Stomach (tissue), 8 donors: ENCODE measurements at regions not wholly inside any gene's neighbourhood (a gene's known extent, or its start where the extent isn't known, plus 50 kb on each side); places are given as distances from the start of the nearest gene placed in this dataset.

Experiments used
- DNase-seq, 2 donors: peaks; one replicate each; pipeline versions ENCODE4 v3.0.0 to v3.0.0-alpha.2; 2013 to 2019
- H3K27ac ChIP-seq, 5 donors: fragments of 200-600 bp in 4 of 5; sonication (generic) in 4 of 5; one replicate each; pipeline ENCODE4 v1.5.1; 2013 to 2019; ENCODE audit warnings: mild to moderate bottlenecking in 1 of 5, moderate library complexity in 1 of 5
- H3K27me3 ChIP-seq, 3 donors: fragments of 200-600 bp; sonication (generic); one replicate each; pipeline ENCODE4 v1.5.1; 2017 to 2019; ENCODE audit warnings: mixed run types in 1 of 3
- H3K36me3 ChIP-seq, 4 donors: fragments of 200-600 bp; sonication (generic); 1 replicate in 3 of 4; 2 replicates in 1 of 4; pipeline ENCODE4 v1.5.1; 2016 to 2019
- H3K4me1 ChIP-seq, 4 donors: fragments of 200-600 bp; sonication (generic); one replicate each; pipeline ENCODE4 v1.5.1; 2016 to 2019
- H3K4me3 ChIP-seq, 4 donors: fragments of 200-600 bp; sonication (generic) in 3 of 4; one replicate each; pipeline ENCODE4 v1.5.1; 2016 to 2019; ENCODE audit warnings: mild to moderate bottlenecking in 1 of 4
- H3K9me3 ChIP-seq, 4 donors: fragments of 200-600 bp; sonication (generic); one replicate each; pipeline ENCODE4 v1.5.1; 2016 to 2019
- CTCF ChIP-seq, 7 experiments: fragments of 450-650 bp in 4 of 7; fragments of 200-600 bp in 3 of 7; sonication (generic) in 3 of 7; IDR thresholded peaks; one replicate each; pipeline ENCODE4 v1.5.1; 2016 to 2019; ENCODE audit warnings: antibody characterized with exemption in 7 of 7, control low read depth in 2 of 7, mild to moderate bottlenecking in 1 of 7
- EP300 ChIP-seq: sonication (generic); formaldehyde crosslinking; IDR thresholded peaks from one replicate; pipeline ENCODE4 v1.6.1; 2017; ENCODE audit warnings: antibody characterized with exemption
- POLR2A ChIP-seq, 4 donors: fragments of 450-650 bp; IDR thresholded peaks; one replicate each; pipeline ENCODE4 v1.6.1; 2016; ENCODE audit warnings: antibody characterized with exemption in 4 of 4, control low read depth in 2 of 4, mild to moderate bottlenecking in 1 of 4, moderate library complexity in 1 of 4
- POLR2AphosphoS5 ChIP-seq, 3 donors: sonication (generic); formaldehyde crosslinking; IDR thresholded peaks; one replicate each; pipeline ENCODE4 v1.6.1; 2016; ENCODE audit warnings: antibody characterized with exemption in 3 of 3
- WGBS, 5 donors: extraction: QIAGEN DNeasy Blood & Tissue Kit in 3 of 5; methylation state at CpG; one replicate each; pipeline versions ENCODE4 v1.1.5 to v1.1.7; 2013 to 2018; 5-methylcytosine and 5-hydroxymethylcytosine counted together
- intact Hi-C: fragments of 100-400 bp; cut with DNase I; formaldehyde crosslinking; loops from one replicate; pipeline ENCODE4 v1.15.1; 2023; ENCODE audit warnings: low total_unique reads
- donor health status: healthy with polysubstance abuse.
- donor health status: Bipolar disorder and iron deficiency.
- donor health status: healthy.

- H3K27ac ChIP-seq: no peak overlapping the region
- TF ChIP-seq POLR2AphosphoS5 (IDR thresholded peaks at IDR 0.05): no peak
- no peak for TF ChIP-seq POLR2A (IDR thresholded peaks at IDR 0.05)
- TF ChIP-seq CTCF (IDR thresholded peaks at IDR 0.05): no peak
- TF ChIP-seq EP300: no peak
- no peaks in the 10 kb centered on the region for H3K36me3 ChIP-seq
- H3K27me3 ChIP-seq: no peaks in the 10 kb centered on the region
- DNase-seq: no peak
- no peak overlapping the region for H3K4me3 ChIP-seq
- H3K9me3 ChIP-seq: no peaks in the 10 kb centered on the region
- 90 to 95% (median 92%) methylated on average over 15 of the region's 15 CpGs for WGBS, 5 donors
- H3K4me1 ChIP-seq: peaks cover 0 to 6% (median 3%) of the 10 kb centered on the region in 4 donors
- intact Hi-C loops: no loop called here
These were observed 276.0 kb downstream of the RPS24 start for GRCh38 chr10:78309536-78310237.

DNA sequence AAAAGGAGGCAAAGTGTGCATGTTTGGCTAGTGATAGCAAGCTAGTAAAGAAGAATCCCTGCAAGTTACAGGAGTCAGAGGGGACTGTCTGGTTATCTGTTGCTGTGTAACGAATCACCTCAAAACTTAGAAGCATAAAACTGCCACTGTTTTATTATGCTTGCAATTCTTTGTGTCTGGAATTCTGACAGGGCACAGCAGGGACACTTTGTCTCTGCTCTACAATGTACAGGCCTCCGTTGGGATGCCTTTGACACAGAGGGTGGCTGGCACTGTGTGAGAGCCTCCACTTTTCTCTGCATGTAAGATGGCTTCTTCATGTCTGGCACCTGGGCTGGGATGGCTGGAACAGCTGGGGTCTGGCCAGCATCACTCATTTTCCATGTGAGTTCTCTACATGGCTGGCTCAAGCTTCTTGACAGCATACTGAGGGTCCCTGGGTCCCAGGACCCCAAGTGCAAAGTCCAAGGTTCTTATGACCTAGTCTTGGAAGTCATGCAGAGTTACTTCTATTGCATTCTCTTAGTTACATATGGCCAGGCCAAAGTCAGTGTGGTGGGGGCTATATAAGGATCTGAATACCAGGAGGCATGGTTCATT, 276.9 kb downstream of the RPS24 start:
- TF ChIP-seq EP300 (no peak), CTCF (IDR thresholded peaks at IDR 0.05) (no peak), POLR2A (IDR thresholded peaks at IDR 0.05) (no peak), POLR2AphosphoS5 (IDR thresholded peaks at IDR 0.05) (no peak)
- 85 to 94% (median 87%) methylated on average over 2 of the region's 2 CpGs for WGBS, 5 donors
- Histone ChIP-seq H3K4me3 (no peak overlapping the region), H3K36me3 (no peaks in the 10 kb centered on the region), H3K9me3 (peaks cover 0 to 5% (median 0%) of the 10 kb centered on the region in 4 donors), H3K27ac (no peak overlapping the region), H3K27me3 (no peaks in the 10 kb centered on the region), H3K4me1 (peaks cover 0 to 6% (median 1%) of the 10 kb centered on the region in 4 donors)
- intact Hi-C loops: no loop called here
- DNase-seq: no peak

GRCh38 chr10:78312197-78313047, 278.8 kb downstream of the RPS24 start:
- Histone ChIP-seq H3K4me3 (no peak overlapping the region), H3K9me3 (peaks cover 0 to 5% (median 0%) of the 10 kb centered on the region in 4 donors), H3K27me3 (no peaks in the 10 kb centered on the region), H3K4me1 (peaks cover 0 to 22% (median 3%) of the 10 kb centered on the region in 4 donors), H3K36me3 (no peaks in the 10 kb centered on the region), H3K27ac (peak overlapping the region in 4 of 5 donors; percentile 46 to 80 (median 64))
- intact Hi-C loops: no loop called here
- TF ChIP-seq EP300: peak; percentile 51
- TF ChIP-seq CTCF (IDR thresholded peaks at IDR 0.05): no peak
- no peak for TF ChIP-seq POLR2A (IDR thresholded peaks at IDR 0.05)
- peak in 2 of 3 donors; percentile 70 to 79 for TF ChIP-seq POLR2AphosphoS5 (IDR thresholded peaks at IDR 0.05)
- DNase-seq: peak in 1 of 2 donors; percentile 69
- WGBS, 5 donors: 82 to 88% (median 87%) methylated on average over 9 of the region's 9 CpGs

DNA sequence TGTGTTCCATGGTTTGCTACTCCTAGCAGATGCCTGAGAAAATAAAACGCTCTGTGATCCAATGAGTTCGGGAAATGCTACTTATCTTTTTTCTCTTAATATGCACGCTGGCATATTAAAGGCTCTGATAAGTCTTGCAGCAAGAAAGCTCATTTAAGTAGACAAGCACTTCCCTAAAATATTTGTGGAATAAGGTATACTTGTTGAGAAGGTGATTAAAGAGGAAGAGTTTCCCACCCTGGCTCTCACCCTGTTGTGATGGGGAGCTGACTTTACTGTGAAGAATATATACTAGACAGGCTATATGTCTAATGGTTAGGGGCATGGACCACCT, 279.4 kb downstream of the RPS24 start:
- TF ChIP-seq POLR2AphosphoS5 (IDR thresholded peaks at IDR 0.05) (no peak), POLR2A (IDR thresholded peaks at IDR 0.05) (no peak), CTCF (IDR thresholded peaks at IDR 0.05) (no peak), EP300 (no peak)
- 66 to 79% (median 76%) methylated on average over 3 of the region's 3 CpGs for WGBS, 5 donors
- Histone ChIP-seq H3K4me3 (no peak overlapping the region), H3K27ac (peak overlapping the region in 4 of 5 donors; percentile 46 to 80 (median 64)), H3K4me1 (peaks cover 0 to 28% (median 3%) of the 10 kb centered on the region in 4 donors), H3K9me3 (peaks cover 0 to 5% (median 0%) of the 10 kb centered on the region in 4 donors), H3K36me3 (no peaks in the 10 kb centered on the region), H3K27me3 (no peaks in the 10 kb centered on the region)
- intact Hi-C loops: no loop called here
- no peak for DNase-seq
